Chondrocyte (in vitro differentiated cells): ENCODE measurements at regions not wholly inside any gene's neighbourhood (a gene's known extent, or its start where the extent isn't known, plus 50 kb on each side); places are given as distances from the start of the nearest gene placed in this dataset.

Source experiments
- DNase-seq: peaks from one replicate; pipeline ENCODE4 v3.0.0; 2021; ENCODE audit warnings: mixed read lengths, low spot score
- H3K27ac Mint-ChIP-seq: one replicate; pipeline ENCODE4 v1.8.0; 2021; ENCODE audit warnings: mild to moderate bottlenecking, moderate library complexity, mixed read lengths; ENCODE audit not compliant: unreplicated experiment
- H3K27me3 Mint-ChIP-seq: 2 replicates; pipeline ENCODE4 v1.8.0; 2021; ENCODE audit warnings: low read depth, mixed read lengths
- H3K36me3 Mint-ChIP-seq: 2 replicates; pipeline ENCODE4 v1.8.0; 2021; ENCODE audit warnings: low read depth, mixed read lengths
- H3K4me1 Mint-ChIP-seq: 2 replicates; pipeline ENCODE4 v1.8.0; 2021; ENCODE audit warnings: low read depth, mild to moderate bottlenecking, mixed read lengths
- H3K4me3 Mint-ChIP-seq: one replicate; pipeline ENCODE4 v1.8.0; 2021; ENCODE audit warnings: mild to moderate bottlenecking, moderate library complexity, mixed read lengths; ENCODE audit not compliant: unreplicated experiment
- H3K9me3 Mint-ChIP-seq: 2 replicates; pipeline ENCODE4 v1.8.0; 2021; ENCODE audit warnings: low read depth, mixed read lengths
- CTCF ChIP-seq: fragments of 200-600 bp; sonication (generic); IDR thresholded peaks from 2 replicates; pipeline ENCODE4 v1.5.0; 2021; ENCODE audit warnings: antibody characterized with exemption, mild to moderate bottlenecking, moderate library complexity

GRCh38 chr4:115629270-115629669 lies 515.9 kb upstream of the NDST4 start:
- no peaks in the 10 kb centered on the region for H3K27me3 Mint-ChIP-seq
- DNase-seq, result no peak
- no peaks in the 10 kb centered on the region for H3K4me1 Mint-ChIP-seq
- H3K9me3 Mint-ChIP-seq, result no peaks in the 10 kb centered on the region
- H3K27ac Mint-ChIP-seq, result no peak overlapping the region
- no peak for TF ChIP-seq CTCF
- H3K4me3 Mint-ChIP-seq, result no peak overlapping the region
- no peaks in the 10 kb centered on the region for H3K36me3 Mint-ChIP-seq

DNA sequence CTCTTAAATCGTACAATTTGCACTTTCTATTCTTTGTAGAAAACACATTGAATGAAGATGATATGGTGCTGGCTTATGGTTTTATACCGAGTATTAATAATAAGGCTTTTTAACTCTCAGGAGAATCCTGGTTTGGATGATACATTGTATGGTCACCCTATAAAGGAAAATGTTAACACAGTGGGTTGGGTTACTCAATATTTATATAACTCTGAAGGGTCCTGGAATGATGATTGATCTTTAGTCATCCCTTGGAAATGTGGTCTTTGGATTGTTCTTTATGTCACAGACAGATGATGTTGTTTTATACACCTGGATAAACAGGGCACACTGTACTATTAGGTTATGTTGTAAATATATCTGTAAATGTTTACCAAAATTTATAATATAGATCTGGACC lies 496.2 kb upstream of the NDST4 start:
- Mint-ChIP-seq H3K27ac (no peak overlapping the region), H3K27me3 (no peaks in the 10 kb centered on the region), H3K4me1 (no peaks in the 10 kb centered on the region), H3K36me3 (no peaks in the 10 kb centered on the region), H3K9me3 (no peaks in the 10 kb centered on the region), H3K4me3 (no peak overlapping the region)
- TF ChIP-seq CTCF, result no peak
- no peak for DNase-seq

GRCh38 chr4:115607311-115607710 lies 493.9 kb upstream of the NDST4 start:
- H3K4me3 Mint-ChIP-seq, result no peak overlapping the region
- DNase-seq, result no peak
- no peak for TF ChIP-seq CTCF
- no peaks in the 10 kb centered on the region for H3K9me3 Mint-ChIP-seq
- no peaks in the 10 kb centered on the region for H3K36me3 Mint-ChIP-seq
- H3K27me3 Mint-ChIP-seq, result no peaks in the 10 kb centered on the region
- H3K27ac Mint-ChIP-seq, result no peak overlapping the region
- H3K4me1 Mint-ChIP-seq, result no peaks in the 10 kb centered on the region

DNA sequence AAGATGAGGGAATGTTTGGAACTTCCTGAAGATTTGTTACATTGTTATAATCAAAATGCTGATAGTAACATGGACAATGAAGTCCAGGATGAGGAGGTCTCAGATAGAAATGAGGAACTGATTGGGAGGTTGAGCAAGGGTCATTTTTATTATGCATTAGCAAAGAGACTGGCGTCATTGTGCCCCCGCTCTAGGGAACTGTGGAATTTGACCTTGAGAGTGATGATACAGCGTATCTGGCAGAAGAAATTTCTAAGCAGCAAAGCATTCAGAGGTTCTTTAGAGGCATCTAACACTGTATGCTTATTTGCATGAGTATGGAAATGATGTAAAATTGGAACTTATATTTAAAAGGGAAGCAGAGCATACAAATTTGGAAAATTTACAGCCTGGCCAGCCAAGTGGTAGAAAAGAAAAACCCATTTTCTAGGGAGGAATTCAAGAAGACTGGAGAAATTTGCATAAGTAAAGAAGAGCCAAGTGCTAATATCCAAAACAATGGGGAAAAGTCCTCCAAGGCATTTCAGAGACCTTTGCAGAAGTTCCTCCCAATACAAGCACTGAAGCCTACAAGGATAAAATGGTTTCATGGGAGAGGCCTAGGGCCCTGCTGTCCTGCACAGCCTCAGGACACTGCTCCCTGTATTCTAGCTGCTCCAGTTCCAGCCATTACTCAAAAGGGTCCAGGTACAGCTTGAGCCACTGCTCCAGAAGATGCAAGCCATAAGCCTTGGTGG lies 483.0 kb upstream of the NDST4 start:
- no peak overlapping the region for H3K4me3 Mint-ChIP-seq
- peaks cover 3% of the 10 kb centered on the region for H3K9me3 Mint-ChIP-seq
- TF ChIP-seq CTCF, result no peak
- H3K4me1 Mint-ChIP-seq, result no peaks in the 10 kb centered on the region
- H3K36me3 Mint-ChIP-seq, result no peaks in the 10 kb centered on the region
- no peaks in the 10 kb centered on the region for H3K27me3 Mint-ChIP-seq
- H3K27ac Mint-ChIP-seq, result no peak overlapping the region
- DNase-seq, result no peak

GRCh38 chr4:115580901-115581300 lies 467.5 kb upstream of the NDST4 start:
- Mint-ChIP-seq H3K27me3 (no peaks in the 10 kb centered on the region), H3K9me3 (no peaks in the 10 kb centered on the region), H3K4me1 (peaks cover 5% of the 10 kb centered on the region), H3K27ac (no peak overlapping the region), H3K36me3 (no peaks in the 10 kb centered on the region), H3K4me3 (no peak overlapping the region)
- no peak for TF ChIP-seq CTCF
- no peak for DNase-seq
